SK-N-DZ (cell line): ENCODE measurements at regions not wholly inside any gene's neighbourhood (a gene's known extent, or its start where the extent isn't known, plus 50 kb on each side); places are given as distances from the start of the nearest gene placed in this dataset.
"Not testable (repeated sequence)": the region's sequence is repeated elsewhere in the genome, so short reads cannot be mapped to it uniquely, and the experiment has no call there.

Experiments
- DNase-seq: peaks from one replicate; pipeline ENCODE4 v3.0.0-alpha.2; 2015; ENCODE audit warnings: low spot score

- DNase-seq: no peak
Observed at GRCh38 chr5:8557728-8558127, 688.8 kb downstream of the MTRR start.

GRCh38 chr5:8560776-8561175, 691.8 kb downstream of the MTRR start:
- DNase-seq: no peak

- DNase-seq: no peak
Observed at GRCh38 chr5:8561224-8561840, 692.4 kb downstream of the MTRR start.

GRCh38 chr5:8561854-8562253, 692.9 kb downstream of the MTRR start:
- DNase-seq: peak; percentile 60

GRCh38 chr5:8563540-8563939, 694.6 kb downstream of the MTRR start:
- DNase-seq: not testable (repeated sequence)

- DNase-seq: peak; percentile 17
Observed at GRCh38 chr5:8568858-8569257, 699.9 kb downstream of the MTRR start.

- DNase-seq: no peak
Observed at GRCh38 chr5:8570528-8570927, 701.6 kb downstream of the MTRR start.

GRCh38 chr5:8576178-8576577, 707.2 kb downstream of the MTRR start:
- DNase-seq: no peak

GRCh38 chr5:8577792-8578191, 708.8 kb downstream of the MTRR start:
- DNase-seq: no peak

GRCh38 chr5:8580298-8580697, 711.4 kb downstream of the MTRR start:
- no peak for DNase-seq

- DNase-seq: no peak
Observed at GRCh38 chr5:8581047-8581446, 712.1 kb downstream of the MTRR start.

- no peak for DNase-seq
Observed at GRCh38 chr5:8585230-8586018, 716.5 kb downstream of the MTRR start.

GRCh38 chr5:8590959-8591358, 722.0 kb downstream of the MTRR start:
- no peak for DNase-seq

GRCh38 chr5:8598356-8598755, 729.4 kb downstream of the MTRR start:
- DNase-seq: no peak

GRCh38 chr5:8598996-8599395, 730.0 kb downstream of the MTRR start:
- no peak for DNase-seq

- no peak for DNase-seq
Observed at GRCh38 chr5:8600843-8601242, 731.9 kb downstream of the MTRR start.

- DNase-seq: no peak
Observed at GRCh38 chr5:8601831-8602354, 732.9 kb downstream of the MTRR start.

GRCh38 chr5:8606231-8606630, 737.3 kb downstream of the MTRR start:
- no peak for DNase-seq

- DNase-seq: no peak
Observed at GRCh38 chr5:8611067-8611466, 742.1 kb downstream of the MTRR start.

- DNase-seq: no peak
Observed at GRCh38 chr5:8613078-8613685, 744.2 kb downstream of the MTRR start.

- DNase-seq: no peak
Observed at GRCh38 chr5:8615142-8615858, 746.4 kb downstream of the MTRR start.

GRCh38 chr5:8628521-8628920, 759.6 kb downstream of the MTRR start:
- no peak for DNase-seq
